ENCODE measurements at regions not wholly inside any gene's neighbourhood (a gene's known extent, or its start where the extent isn't known, plus 50 kb on each side); places are given as distances from the start of the nearest gene placed in this dataset.
"Not testable (repeated sequence)": the region's sequence is repeated elsewhere in the genome, so short reads cannot be mapped to it uniquely, and the experiment has no call there.

DNA sequence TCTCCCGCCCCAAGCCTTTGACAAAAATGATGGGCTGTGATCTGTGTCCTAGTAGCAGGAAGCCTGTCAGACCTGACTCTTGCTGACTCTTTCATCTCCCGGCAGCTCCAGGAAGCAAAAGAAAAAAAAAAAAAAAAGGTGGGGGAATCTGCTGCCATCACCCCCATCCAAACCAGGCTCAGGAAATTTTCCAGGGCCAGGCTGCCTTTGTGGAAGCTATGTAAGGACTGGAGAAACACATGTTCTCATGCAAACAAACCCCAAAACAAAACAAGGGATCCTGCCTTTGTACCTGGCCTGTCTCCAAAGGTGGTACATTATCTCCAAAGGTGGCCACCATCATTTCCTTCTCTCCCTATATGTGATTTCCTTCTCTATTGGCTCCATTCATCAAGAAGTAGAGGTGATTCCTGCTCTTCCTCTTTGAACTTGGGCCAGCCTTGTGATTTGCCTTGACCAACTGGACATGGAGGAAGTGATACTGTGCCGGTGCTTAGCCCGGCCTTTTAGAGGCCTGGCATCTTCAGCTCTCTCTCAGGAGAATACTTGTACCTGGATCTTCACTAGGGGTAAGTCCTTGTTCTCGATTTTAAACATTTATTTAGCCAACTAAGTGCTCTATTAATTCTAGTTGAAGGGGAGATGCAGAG lies 192.2 kb upstream of the SVIL start:
- Mint-ChIP-seq H3K4me1 (ENCODE audit: low read depth) (no peaks in the 10 kb centered on the region), H3K9me3 (peaks cover 8% of the 10 kb centered on the region), H3K27me3 (ENCODE audit: low read depth) (peaks cover 13% of the 10 kb centered on the region), H3K36me3 (ENCODE audit: insufficient read depth) (no peaks in the 10 kb centered on the region), H3K4me3 (no peak overlapping the region)
- ATAC-seq (no peak), DNase-seq (no peak)

DNA sequence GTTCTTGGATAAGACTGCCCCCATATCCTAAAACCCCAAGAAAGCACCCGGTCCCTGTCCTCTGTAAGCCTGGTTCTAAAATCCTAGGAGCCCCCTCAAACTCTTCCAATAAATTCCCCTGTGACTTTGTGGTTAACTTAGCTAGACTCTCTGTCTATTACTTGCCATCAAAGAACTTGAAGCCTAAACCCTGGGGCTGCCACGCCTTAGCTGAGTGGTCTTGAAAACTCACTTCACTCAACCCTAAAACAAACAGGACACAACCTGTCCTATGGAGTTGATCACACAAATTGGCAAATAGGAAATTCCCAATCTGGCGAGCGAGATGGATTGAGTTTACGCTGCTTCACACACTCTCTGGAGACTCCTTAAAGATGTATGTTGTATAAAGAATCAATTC lies 191.4 kb upstream of the SVIL start:
- Mint-ChIP-seq H3K9me3 (peaks cover 8% of the 10 kb centered on the region), H3K4me1 (ENCODE audit: low read depth) (no peaks in the 10 kb centered on the region), H3K36me3 (ENCODE audit: insufficient read depth) (no peaks in the 10 kb centered on the region), H3K4me3 (no peak overlapping the region), H3K27me3 (ENCODE audit: low read depth) (peaks cover 17% of the 10 kb centered on the region)
- ATAC-seq: no peak
- no peak for DNase-seq

DNA sequence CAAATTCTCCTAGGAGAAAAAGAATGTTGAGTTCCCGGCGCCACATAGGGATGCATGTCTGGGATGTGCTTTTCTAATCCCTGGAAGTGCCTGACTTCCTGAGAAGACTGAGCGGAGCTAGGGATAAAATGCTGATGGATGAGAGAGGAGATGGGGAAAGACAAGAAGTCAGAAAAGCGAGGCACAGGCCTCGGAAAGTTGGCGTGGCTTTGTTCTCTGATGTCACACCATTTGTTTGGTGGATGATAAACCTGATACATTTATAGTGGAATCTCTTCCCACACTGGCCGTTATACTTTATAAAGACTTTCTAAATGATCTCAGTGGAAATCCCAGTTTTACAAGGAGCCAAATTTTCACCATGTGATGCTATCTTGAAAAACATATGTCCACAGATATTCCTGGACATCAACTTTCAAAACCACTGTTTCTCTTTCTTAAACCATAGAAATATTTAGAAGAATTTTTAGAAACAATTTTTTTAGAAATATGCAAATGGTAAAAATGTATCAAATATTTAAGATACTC lies 188.8 kb upstream of the SVIL start:
- no peaks in the 10 kb centered on the region for H3K4me1 Mint-ChIP-seq (ENCODE audit: low read depth)
- ATAC-seq (no peak), DNase-seq (no peak)
- peaks cover 17% of the 10 kb centered on the region for H3K27me3 Mint-ChIP-seq (ENCODE audit: low read depth)
- no peak overlapping the region for H3K4me3 Mint-ChIP-seq
- no peaks in the 10 kb centered on the region for H3K9me3 Mint-ChIP-seq
- H3K36me3 Mint-ChIP-seq (ENCODE audit: insufficient read depth): no peaks in the 10 kb centered on the region

DNA sequence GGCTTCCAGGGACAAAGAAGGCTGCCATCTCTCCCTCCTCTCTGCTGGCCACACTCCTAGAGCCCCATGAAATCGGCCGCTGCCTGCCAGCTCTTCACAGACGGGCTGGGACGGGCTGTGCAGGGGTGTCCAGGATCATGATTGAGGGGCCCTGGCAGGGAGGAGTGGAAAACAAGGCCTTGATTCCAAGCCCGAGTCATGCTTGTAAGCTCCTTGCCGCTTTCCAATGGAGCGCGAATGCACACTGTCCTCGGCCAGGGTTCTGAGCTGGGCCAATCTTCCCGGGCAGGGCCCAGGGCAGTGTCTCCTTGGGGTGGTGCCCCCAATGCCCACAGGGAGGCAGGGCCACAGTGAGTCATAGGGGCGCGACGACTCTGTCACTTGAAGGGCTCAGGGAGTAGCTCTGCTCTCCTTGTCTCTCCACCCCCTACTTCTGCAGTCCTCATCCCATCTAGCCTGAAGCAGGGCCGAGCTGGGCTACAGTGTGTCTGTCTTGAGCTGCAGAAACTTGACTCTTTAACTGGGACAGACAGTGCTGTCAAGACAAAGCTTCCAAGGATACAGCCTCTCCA lies 186.2 kb upstream of the SVIL start:
- Mint-ChIP-seq H3K4me3 (no peak overlapping the region), H3K27me3 (ENCODE audit: low read depth) (peaks cover 19% of the 10 kb centered on the region), H3K4me1 (ENCODE audit: low read depth) (no peaks in the 10 kb centered on the region), H3K36me3 (ENCODE audit: insufficient read depth) (no peaks in the 10 kb centered on the region), H3K9me3 (no peaks in the 10 kb centered on the region)
- no peak for ATAC-seq
- DNase-seq: no peak

DNA sequence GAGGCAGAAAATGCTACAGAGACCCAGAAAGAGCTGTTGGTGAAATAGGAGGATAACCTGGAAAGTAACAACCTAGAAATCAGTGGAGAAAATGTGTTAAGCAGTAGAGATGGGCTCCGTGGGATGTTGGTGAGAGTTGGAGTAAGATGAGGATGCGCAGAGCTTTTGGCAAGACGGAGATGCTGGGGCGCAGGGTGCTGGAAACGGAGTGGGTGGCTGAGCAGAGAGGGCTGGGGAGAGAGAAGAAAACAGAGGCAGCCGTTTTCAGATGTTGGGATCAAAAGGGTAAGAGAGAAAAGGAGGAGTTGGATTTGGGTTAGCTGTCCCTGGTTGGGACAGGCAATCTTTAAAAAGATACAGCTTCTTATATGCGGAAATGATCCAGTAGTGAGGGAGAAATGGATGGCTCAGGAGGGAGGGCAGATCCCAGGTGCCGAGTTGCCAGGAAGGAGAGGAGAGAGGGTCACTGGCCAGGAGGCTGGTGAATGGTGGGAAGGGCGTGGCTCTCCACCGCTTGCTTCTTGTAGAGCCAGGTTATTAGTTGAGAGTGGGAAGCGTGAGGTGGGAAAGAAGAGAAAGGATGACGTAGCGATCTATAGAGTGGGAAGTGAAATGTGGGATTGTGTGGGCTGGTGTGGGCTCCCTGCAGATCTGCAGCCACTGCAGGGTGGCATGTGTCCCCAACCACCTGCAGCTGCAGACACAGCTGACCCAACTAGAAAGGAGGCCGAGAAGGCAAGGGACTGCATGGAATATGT lies 182.2 kb upstream of the SVIL start:
- H3K4me1 Mint-ChIP-seq (ENCODE audit: low read depth): peaks cover 3% of the 10 kb centered on the region
- no peak for ATAC-seq
- no peak for DNase-seq
- no peaks in the 10 kb centered on the region for H3K9me3 Mint-ChIP-seq
- H3K27me3 Mint-ChIP-seq (ENCODE audit: low read depth): peaks cover 12% of the 10 kb centered on the region
- no peaks in the 10 kb centered on the region for H3K36me3 Mint-ChIP-seq (ENCODE audit: insufficient read depth)
- no peak overlapping the region for H3K4me3 Mint-ChIP-seq

DNA sequence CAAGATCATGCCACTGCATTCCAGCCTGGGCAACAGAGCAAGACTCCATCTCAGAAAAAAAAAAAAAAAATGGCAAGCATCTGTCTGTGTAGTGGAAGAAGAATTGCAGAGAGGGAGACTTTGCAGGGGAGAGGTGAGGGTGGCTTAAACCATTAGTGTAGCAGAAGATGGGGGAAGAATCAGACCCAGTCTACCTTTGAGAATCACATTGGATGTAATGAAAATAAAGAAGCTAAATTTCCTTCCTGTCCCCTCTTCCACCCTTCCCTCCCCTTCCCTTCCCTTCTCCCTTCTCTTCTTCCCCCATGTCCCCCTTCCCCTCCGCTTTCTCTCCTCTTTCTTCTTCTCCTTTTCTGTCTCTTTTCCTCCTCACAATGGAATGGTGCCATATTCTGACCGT lies 180.8 kb upstream of the SVIL start:
- Mint-ChIP-seq H3K36me3 (ENCODE audit: insufficient read depth) (no peaks in the 10 kb centered on the region), H3K27me3 (ENCODE audit: low read depth) (peaks cover 8% of the 10 kb centered on the region), H3K9me3 (no peaks in the 10 kb centered on the region), H3K4me3 (no peak overlapping the region), H3K4me1 (ENCODE audit: low read depth) (peaks cover 8% of the 10 kb centered on the region)
- ATAC-seq (no peak), DNase-seq (no peak)

DNA sequence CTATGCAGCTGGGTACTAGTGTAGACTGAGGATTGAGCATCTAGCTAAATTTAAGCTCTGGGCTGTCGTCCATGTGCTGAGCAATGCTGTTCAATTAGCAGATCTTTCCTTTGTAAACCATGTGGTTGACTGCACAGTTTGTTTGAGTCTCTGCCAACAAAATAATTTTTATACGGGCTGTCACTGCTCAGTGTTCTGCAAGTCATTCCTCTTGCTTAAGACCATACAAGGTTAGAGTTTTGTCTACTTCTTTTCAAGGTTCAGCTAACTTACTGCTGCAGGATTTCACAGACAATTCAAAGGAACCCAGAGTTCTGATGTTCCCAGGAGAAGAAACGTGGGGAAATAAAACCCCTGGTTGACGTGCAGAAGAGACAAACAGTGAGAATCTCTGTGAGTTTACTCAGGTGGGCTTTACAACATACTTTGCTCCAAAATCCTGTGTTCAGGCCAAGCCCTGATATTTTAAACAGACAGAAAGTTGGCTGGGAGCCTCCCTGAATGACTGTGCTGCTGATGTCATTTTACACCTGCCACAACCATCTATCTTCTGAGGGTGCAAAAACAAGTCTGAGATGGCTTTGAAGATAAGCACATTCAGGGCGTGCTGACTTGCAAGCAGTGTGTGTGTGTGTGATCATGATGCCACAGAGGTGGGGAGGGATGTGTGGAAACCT lies 177.1 kb upstream of the SVIL start:
- DNase-seq (no peak), ATAC-seq (peak; percentile 79 to 86)
- Mint-ChIP-seq H3K9me3 (no peaks in the 10 kb centered on the region), H3K36me3 (ENCODE audit: insufficient read depth) (no peaks in the 10 kb centered on the region), H3K27me3 (ENCODE audit: low read depth) (peaks cover 7% of the 10 kb centered on the region), H3K4me3 (no peak overlapping the region), H3K4me1 (ENCODE audit: low read depth) (peaks cover 10% of the 10 kb centered on the region)

DNA sequence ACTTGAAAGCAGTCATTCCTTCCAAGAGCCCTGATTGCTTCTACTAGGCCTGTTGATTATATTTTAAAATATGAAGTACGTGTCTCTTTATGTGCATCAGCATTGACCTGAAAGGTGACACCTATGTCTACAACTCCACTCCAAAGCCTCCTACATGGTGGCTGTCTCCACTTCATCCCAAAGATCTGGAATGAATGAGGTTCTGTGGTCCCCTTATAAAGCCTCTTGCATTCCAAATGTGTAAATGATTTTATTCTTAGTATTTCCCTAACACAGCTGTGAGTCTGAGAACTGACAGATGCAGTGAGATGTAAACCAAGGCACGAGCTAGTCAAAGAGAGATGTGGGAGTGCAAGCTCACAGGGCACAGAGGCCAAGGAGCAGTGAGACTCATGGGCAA lies 176.0 kb upstream of the SVIL start:
- H3K27me3 Mint-ChIP-seq (ENCODE audit: low read depth): peaks cover 2% of the 10 kb centered on the region

DNA sequence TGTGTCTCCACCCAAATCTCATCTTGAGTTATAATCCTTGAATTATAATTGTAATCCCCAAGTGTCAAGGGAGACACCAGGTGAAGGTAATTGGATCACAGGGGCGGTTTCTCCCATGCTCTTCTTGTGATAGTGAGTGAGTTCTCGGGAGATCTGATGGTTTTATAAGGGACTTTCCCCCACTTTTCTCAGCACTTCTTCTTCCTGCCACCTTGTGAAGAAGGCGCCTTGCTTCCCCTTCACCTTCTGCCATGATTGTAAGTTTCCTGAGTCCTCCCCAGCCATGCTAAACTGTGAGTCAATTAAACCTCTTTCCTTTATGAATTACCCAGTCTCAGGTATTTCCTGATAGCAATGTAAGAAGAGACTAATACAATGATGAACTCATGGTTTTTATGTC lies 175.5 kb upstream of the SVIL start:
- H3K36me3 Mint-ChIP-seq (ENCODE audit: insufficient read depth); H3K4me3 Mint-ChIP-seq; DNase-seq; H3K9me3 Mint-ChIP-seq; H3K27me3 Mint-ChIP-seq (ENCODE audit: low read depth): not testable (repeated sequence)
- peak in 1 of 2 donors; percentile 20 for ATAC-seq
- peaks cover 10% of the 10 kb centered on the region for H3K4me1 Mint-ChIP-seq (ENCODE audit: low read depth)

More for the DNA sequence above, 176.0 kb upstream of the SVIL start:
- peaks cover 10% of the 10 kb centered on the region for H3K4me1 Mint-ChIP-seq (ENCODE audit: low read depth)
- no peaks in the 10 kb centered on the region for H3K36me3 Mint-ChIP-seq (ENCODE audit: insufficient read depth)
- H3K9me3 Mint-ChIP-seq: no peaks in the 10 kb centered on the region
- ATAC-seq (no peak), DNase-seq (no peak)
- no peak overlapping the region for H3K4me3 Mint-ChIP-seq

DNA sequence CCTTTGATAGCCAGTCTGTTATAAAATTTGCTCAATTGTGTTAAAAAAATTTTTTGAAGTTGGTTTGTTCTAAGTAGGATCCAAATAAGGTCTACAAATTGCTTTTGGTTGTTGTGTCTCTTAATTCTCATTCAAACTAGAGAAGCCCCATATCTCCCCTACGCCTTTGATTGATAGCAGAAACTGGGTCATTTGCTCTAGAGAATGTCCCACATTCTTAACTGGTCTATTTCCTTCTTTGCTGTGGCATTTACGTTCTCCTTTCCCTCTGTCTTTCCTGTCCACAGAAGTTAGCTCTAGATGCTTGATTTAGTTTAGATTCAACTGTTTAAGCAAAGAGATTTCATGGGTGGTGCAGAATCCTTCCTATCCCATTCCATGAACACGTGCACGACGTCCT lies 174.6 kb upstream of the SVIL start:
- ATAC-seq: no peak

DNA sequence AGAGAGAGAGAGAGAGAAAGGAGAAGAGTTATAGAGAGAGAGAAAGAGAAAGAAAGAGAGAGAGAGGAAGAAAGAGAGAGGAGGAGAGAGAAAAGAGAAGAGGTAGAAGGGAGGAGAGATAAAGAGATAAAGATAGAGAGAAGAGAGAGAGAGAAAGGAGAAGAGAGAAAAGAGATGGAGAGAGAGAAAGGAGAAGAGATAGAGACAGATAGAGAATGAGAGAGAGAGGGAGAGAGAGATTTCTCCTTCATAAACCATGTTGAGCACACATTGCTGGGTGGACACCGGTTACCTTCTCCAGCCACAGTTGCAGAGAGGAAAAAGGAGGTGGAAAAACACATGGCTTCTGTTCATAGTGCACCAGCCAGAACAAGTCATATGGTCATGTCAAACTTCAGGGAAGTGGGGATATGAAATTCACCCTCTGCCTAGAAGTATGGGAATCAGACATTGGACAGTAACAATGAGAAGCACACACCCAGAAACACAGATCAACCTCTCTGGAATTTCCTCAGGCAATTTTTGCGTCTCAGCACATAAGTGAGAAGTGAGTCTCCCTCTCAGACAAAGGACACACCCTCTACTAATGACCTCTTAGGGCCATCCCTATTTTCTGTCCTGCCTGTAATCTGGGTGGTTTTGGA lies 172.5 kb upstream of the SVIL start:
- DNase-seq: no peak
- Mint-ChIP-seq H3K9me3 (peaks cover 4% of the 10 kb centered on the region), H3K27me3 (ENCODE audit: low read depth) (peaks cover 5% of the 10 kb centered on the region), H3K4me3 (no peak overlapping the region), H3K36me3 (ENCODE audit: insufficient read depth) (no peaks in the 10 kb centered on the region), H3K4me1 (ENCODE audit: low read depth) (peaks cover 10% of the 10 kb centered on the region)
- no peak for ATAC-seq

More for the DNA sequence above, 174.6 kb upstream of the SVIL start:
- no peak for DNase-seq
- Mint-ChIP-seq H3K27me3 (ENCODE audit: low read depth) (peaks cover 5% of the 10 kb centered on the region), H3K4me3 (no peak overlapping the region), H3K36me3 (ENCODE audit: insufficient read depth) (no peaks in the 10 kb centered on the region), H3K4me1 (ENCODE audit: low read depth) (peaks cover 10% of the 10 kb centered on the region), H3K9me3 (peaks cover 4% of the 10 kb centered on the region)

DNA sequence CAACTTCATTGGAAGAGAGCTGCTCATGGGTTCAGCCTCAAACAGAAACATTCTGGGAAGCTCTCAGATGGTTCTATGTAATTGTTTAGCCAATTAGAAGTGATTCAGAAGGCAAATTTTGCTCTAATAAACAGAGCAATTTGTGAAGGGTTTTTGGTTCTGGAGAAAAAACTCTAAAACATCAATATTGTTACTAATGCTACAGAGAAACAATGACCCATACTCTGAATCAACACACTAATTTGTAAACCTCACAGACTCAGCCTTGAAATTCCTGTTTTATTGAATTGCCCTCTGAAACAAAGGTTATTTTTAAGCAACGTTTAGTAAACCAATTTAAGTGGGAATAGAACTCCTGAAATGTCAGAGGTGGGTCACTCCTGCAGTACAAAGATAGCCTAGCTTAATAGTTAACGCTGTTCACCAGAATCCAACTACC lies 171.6 kb upstream of the SVIL start:
- Mint-ChIP-seq H3K4me3 (no peak overlapping the region), H3K4me1 (ENCODE audit: low read depth) (peaks cover 6% of the 10 kb centered on the region), H3K9me3 (peaks cover 4% of the 10 kb centered on the region), H3K27me3 (ENCODE audit: low read depth) (peaks cover 5% of the 10 kb centered on the region), H3K36me3 (ENCODE audit: insufficient read depth) (no peaks in the 10 kb centered on the region)
- DNase-seq (no peak), ATAC-seq (no peak)

DNA sequence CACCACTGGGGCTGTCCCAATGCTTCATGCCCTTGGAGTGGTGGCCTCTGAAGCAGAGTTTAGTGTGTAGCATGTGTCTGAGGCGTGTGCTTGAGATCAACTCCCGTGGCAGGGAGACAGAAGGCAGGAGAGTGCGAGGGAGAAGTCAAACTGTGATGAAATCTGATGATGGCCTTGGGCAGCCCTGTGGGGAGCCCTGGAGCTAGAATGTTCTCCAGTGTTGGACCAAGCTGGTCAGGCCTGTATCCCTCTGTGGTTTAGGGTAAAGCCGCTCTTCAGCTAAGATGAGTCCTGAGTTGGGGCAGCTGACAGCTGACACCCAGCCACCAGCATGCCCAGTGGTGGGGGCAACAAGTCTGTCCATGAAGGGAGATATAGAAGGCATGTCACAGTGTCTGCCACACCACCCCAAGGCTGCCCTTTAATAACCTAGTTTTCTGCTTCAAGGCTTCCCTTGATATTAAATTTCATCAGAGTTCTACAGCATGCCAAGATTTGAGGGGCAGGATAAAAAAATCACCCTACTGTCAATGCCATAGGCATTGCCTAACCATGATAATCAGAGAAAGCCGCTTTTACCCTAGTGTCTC lies 170.5 kb upstream of the SVIL start:
- peaks cover 2% of the 10 kb centered on the region for H3K4me1 Mint-ChIP-seq (ENCODE audit: low read depth)
- H3K27me3 Mint-ChIP-seq (ENCODE audit: low read depth): peaks cover 5% of the 10 kb centered on the region
- no peak for ATAC-seq
- no peak overlapping the region for H3K4me3 Mint-ChIP-seq
- DNase-seq: no peak
- no peaks in the 10 kb centered on the region for H3K36me3 Mint-ChIP-seq (ENCODE audit: insufficient read depth)
- H3K9me3 Mint-ChIP-seq: peaks cover 4% of the 10 kb centered on the region

Measured in activated T-cell treated with anti-CD3 and anti-CD28 coated beads, Interleukin-2, amount 50 U/mL, for 4 hours (primary cell).